Activated CD8-positive, alpha-beta memory T cell treated with anti-CD3 and anti-CD28 coated beads for 48 hours (primary cell): ENCODE measurements at regions not wholly inside any gene's neighbourhood (a gene's known extent, or its start where the extent isn't known, plus 50 kb on each side); places are given as distances from the start of the nearest gene placed in this dataset.
"Not testable (repeated sequence)": the region's sequence is repeated elsewhere in the genome, so short reads cannot be mapped to it uniquely, and the experiment has no call there.

Experiments
- DNase-seq, 3 experiments: peaks; one replicate each; pipeline ENCODE4 v3.0.0-alpha.2; 2020; ENCODE audit warnings: low read depth in 2 of 3, low spot score in 2 of 3

DNA sequence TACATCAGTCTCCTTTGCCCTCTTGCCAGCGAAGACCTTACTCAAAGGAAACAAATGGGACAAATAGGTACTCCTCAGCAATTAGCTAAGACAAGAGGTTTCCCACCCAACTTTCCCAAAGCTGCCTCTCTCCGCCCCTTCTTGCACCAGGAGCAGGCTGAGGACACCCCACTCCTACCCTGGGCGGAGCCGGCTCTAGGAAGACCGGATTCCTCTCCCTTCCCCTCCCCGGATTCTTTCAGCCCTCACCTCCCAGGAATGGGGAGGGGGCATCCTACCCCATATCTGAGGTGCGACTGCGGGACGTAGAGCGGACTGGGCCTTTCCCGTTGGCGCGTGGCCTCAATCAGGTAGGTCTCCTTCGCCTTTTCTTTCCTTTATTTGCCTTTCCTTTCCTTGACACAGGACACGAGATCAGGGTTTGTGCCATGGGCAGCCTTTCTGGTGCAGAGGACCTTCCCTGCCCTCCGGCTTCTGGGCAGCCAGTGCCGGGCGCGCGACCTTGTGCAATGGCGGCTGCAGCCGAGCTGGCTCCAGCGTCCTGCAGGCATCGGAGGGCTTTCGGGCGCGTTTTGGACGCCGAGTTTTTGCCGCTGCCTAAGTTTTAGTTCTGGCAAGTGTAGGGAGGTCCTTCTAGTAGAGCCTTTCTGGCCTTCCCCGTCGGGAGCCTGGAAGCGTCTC is 279.9 kb downstream of the PLS3 start:
- DNase-seq, result not testable (repeated sequence)

DNA sequence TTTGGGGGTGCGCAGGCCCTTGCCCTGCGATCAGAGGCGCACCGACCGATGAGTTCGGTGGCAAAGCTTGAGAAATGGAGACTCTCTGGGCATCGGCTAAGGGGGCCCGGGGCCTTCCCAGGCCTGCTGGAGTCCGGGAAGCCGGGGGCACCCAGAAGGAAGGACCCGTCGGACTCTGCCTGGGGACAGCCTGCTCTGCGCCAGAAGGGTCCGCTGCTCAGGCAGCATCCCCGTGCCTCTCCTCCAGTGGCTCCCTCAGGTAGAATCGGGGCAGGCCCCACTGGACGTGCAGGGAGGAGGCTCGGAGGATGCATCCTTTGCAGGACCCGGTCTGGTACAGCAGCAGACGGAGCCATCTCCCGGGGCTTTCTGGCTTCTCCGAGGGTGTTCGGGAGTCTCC is 290.0 kb downstream of the PLS3 start:
- not testable (repeated sequence) for DNase-seq

DNA sequence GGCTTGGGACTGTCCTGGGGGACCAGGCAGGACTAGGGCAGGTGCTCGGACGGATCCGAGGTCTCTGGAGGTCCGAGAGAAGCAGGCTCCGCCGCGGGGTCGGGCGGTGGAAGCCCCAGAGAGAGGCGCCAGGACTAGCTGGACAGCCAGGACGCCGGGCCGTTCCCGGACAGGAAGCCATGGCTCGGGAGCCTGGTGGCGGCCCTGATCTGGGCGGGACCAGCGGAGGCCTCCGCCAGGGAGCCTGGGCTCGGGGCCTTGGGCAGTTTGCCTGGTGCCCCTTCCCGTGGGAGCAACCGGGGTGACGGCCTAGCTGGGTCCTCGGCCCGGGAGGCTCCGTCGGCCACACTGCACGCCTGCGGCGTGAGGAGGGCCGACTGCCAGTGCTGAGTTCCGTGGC is 292.3 kb downstream of the PLS3 start:
- DNase-seq, result not testable (repeated sequence)

DNA sequence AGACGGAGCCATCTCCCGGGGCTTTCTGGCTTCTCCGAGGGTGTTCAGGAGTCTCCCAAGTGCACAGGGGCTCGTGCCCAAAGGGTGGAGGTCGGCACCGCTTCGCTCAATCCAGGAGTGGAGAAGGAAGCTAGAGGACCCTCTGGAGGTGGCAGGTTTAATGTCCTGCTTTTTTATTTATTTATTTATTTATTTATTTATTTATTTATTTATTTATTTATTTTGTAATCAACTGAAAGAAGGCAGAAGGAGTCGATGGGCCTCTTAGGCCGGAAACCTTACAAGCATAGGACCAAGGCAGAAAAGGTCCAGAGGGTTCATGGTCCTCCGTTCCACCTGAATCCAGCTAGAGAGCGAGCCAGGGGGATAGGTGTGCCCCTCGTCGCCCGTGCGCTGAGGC is 289.4 kb upstream of the AGTR2 start:
- DNase-seq, result not testable (repeated sequence)

DNA sequence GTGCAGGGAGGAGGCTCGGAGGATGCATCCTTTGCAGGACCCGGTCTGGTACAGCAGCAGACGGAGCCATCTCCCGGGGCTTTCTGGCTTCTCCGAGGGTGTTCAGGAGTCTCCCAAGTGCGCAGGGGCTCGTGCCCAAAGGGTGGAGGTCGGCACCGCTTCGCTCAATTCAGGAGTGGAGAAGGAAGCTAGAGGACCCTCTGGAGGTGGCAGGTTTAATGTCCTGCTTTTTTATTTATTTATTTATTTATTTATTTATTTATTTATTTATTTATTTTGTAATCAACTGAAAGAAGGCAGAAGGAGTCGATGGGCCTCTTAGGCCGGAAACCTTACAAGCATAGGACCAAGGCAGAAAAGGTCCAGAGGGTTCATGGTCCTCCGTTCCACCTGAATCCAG is 286.4 kb upstream of the AGTR2 start:
- DNase-seq, result not testable (repeated sequence)

DNA sequence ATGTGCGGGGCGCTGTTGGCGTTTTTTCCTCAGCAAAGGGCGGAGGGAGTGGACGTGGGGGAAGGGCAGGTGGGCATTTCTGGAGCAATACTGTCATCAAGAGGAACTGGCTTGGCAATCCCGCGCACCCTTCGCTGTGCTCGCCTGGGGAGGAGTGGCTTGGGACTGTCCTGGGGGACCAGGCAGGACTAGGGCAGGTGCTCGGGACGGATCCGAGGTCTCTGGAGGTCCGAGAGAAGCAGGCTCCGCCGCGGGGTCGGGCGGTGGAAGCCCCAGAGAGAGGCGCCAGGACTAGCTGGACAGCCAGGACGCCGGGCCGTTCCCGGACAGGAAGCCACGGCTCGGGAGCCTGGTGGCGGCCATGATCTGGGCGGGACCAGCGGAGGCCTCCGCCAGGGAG is 282.5 kb upstream of the AGTR2 start:
- DNase-seq, result peak in 2 of 3 experiments; percentile 49 to 68

DNA sequence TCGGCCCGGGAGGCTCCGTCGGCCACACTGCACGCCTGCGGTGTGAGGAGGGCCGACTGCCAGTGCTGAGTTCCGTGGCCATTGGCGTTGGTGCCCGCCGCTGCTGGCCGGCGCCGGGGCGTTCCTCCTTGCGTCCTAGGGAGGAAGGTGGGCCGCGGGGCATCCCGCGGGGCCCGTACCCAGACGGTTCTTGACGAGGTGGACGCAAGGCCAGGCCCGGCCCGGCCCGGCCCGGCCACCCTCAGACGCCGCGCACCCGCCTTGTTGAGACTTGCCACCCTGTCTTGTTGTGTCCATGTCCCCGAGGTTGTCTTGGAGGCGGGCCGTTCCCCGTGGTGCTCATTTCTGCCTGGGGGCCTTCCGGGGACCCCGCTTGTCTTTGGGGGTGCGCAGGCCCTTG is 282.0 kb upstream of the AGTR2 start:
- not testable (repeated sequence) for DNase-seq

DNA sequence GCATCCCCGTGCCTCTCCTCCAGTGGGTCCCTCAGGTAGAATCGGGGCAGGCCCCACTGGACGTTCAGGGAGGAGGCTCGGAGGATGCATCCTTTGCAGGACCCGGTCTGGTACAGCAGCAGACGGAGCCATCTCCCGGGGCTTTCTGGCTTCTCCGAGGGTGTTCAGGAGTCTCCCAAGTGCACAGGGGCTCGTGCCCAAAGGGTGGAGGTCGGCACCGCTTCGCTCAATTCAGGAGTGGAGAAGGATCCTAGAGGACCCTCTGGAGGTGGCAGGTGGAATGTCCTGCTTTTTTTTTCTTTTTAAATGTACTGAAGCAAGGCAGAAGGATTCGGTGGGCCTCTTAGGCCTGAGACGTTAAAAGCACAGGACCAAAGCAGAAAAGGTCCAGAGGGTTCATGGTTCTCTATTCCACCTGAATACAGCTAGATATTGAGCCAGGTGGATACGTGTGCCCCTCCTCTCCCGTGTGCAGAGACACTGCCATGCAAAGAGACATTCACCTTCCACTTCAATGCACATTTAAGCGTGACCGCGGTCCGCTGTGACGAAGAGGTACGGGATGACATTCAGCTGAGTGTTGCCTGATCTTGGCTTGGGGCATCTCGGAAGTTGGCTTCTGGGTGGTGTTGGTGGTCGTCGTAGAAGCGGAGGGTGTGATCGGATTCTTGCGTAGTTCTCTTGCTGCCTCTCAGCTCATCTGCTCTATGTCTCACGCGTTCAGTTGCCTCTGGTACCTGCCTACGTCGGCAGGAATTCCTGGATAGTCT is 281.2 kb upstream of the AGTR2 start:
- DNase-seq, result no peak

DNA sequence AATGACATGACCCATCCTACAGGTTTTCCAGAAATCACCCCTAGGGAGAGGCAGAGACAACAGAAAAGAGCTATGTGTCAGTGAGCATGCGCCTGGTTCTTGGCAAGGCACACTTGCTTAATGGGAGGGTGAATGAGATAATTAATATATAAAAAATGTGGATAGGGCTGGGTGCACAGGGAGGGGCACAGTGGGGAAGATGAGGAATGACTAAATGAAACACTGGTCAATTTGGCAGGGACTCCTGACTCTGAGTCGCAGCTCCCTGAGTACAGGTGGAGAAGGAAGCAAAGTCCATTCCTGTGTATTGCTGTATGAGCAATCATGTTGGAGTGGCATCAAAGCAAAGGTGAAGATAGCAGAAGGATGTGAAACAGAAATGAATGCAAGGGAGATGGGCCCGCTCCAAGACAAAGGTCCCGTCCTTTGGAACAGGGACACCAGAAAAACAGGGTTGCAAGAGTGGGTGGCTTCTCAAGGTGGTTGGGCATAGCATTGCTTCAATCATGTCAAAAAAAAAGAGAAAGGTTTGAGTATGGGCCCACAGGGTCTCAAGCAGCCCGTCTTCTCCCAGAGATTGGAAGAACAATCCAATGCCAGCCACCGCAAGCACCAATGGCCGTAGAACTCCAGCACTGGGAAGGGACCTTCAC is 278.4 kb upstream of the AGTR2 start:
- DNase-seq, result no peak

DNA sequence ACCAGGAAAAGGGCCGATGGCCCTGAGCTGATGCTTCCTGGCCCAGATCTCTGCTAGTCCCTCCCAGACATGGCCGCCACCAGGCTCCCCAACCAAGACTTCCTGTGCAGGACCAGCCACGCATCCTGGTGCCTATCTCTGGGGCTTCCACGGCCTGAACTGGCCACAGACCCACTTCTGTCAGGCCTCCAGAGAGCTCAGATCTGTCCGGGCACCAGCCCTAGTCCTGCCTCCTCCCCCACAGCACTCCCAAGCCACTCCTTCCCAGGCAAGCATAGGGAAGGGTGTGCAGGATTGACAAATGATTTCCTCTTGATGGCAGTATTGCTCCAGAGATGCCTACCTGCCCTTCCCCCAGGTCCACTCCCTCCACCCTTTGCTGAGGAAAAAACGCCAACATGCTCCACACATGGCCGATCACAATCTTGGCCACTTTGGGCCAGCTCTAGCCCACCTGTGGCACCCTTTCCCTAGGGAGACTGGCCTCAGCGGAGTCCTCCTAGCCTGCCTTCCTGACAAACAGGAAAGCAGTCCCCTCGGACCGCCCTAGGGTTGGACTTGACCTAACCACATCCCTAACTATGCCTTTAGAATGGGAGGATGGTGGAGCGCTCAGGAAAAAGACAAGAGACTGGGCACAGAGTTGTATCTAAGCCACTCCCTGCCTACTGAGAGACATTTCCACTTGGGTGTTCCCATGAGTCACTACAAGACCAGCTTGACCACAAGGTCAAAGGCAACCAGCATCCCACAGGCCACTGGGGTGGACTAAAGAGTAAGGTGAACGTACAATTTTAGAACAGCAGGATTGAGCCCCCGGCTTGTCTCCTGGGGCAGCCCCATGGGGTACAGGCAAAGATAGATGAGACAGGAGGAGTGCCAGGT is 277.5 kb upstream of the AGTR2 start:
- no peak for DNase-seq

DNA sequence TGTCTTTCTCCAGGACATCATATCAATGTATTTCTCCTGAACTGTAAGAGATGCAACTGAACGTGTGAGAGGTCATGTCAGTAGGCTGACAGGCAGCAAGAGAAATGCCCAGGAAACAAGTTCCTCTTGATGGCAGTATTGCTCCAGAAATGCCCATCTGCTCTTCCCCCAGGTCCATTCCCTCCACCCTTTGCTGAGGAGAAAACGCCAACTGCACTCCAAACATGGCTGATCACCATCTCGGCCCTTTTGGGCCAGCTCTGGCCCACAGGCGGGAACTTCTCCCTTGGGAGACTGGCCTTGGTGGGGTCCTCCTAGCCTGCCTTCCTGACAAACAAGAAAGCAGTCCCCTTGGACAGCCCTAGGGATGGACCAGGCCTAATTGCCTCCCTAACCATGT is 276.5 kb upstream of the AGTR2 start:
- DNase-seq, result no peak

DNA sequence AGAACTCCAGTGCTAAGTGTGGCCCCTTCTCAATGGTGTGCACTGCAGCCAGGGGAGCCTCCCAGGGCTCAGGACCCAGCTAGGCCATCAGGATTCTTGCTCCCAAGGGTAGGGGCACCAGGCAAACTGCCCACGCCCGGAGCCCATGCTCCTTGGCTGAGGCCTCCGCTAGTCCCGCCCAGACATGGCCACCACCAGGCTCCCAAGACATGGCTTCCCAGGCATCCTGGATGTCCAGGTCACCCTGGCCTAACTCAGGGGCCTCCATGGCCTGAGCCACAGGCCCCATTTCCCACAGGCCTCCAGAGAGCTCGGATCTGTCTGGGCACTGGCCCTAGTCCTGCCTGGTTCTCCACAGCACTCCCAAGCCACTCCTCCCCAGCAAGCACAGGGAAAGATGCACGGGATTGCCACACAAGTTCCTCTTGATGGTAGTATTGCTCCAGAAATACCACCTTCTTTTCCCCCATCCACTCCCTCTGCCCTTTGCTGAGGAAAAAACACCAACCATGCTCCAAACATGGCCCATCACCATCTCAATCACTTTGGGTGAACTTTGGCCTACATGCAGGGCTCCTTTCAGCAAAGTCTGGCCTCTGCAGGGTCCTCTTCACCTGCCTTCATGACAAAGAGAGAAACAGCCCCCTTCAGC is 274.7 kb upstream of the AGTR2 start:
- DNase-seq, result no peak

DNA sequence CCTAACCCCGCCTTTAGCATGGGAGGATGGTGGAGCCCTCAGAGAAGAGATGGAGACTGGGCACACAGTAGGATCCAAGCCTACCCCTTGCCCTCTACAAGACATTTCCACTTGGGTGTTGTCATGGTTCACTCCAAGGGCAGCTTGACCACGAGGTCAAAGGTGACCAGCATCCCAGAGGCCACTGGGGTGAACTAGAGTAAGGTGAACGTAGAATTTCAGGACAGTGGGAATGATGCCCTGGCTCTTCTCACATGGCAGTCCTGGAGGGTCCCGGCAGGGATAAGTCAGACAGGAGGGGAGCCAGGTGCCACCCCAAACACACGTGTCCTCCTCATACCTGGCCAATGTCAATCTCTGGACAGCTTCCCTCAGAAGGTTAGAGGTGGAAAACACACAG is 274.2 kb upstream of the AGTR2 start:
- no peak for DNase-seq

DNA sequence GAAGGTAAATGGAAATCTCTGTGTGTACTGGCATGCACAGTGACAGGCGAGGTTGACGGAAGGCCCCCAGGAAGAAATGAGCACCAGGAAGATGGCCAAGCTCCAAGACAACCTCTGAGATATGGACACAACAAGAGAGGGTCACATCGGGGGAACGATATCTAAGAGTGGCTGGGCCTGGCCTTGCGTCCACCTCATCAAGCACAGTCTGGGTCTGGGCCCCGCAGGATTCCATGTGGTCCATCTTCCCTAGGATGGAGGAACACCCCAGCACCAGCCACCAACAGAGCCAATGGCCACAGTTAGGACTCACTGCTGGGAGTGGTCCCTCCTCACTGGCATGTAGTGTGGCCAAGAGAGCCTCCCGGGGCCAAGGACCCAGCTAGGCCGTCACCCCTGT is 272.6 kb upstream of the AGTR2 start:
- no peak for DNase-seq

DNA sequence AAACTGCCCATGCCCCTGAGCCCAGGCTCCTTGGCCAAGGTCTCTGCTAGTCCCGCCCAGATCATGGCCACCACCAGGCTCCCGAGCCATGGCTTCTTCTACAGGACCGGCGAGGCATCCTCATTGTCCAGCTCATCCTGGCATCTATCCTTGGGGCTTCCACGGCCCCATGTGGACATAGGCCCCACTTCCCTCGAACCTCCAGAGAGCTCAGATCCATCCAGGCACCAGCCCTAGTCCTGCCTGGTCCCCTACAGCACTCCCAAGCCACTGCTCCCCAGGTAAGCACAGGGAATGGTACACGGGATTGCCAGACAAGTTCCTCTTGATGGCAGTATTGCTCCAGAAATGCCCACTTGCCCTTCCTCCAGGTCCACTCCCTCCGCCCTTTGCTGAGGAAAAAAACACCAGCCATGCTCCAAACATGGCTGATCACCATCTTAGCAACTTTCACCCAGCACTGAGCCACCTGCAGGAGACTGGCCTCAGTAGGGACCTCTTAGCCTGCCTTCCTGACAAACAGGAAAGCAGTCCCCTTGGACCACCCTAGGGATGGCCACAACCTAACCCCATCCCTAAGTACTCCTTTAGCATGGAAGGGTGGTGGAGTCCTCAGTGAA is 272.1 kb upstream of the AGTR2 start:
- no peak for DNase-seq

DNA sequence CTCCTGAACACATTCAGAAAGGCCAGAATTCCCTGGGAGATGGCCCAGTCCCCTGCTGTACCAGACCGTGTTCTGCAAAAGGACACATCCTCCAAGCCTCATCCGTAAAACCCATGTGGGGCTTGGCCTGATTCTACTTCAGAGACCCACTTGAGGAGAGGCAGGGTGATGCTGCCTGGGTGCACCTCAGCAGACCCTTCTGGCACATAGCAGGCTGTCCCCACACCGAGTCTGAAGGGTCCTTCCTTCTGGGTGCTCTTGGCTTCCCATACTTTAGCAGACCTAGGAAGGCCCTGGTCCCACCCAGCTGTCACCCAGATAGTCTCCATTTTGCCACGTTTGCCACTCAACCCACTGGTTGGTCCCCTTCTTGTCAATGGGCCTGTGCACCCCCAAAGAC is 270.1 kb upstream of the AGTR2 start:
- no peak for DNase-seq

DNA sequence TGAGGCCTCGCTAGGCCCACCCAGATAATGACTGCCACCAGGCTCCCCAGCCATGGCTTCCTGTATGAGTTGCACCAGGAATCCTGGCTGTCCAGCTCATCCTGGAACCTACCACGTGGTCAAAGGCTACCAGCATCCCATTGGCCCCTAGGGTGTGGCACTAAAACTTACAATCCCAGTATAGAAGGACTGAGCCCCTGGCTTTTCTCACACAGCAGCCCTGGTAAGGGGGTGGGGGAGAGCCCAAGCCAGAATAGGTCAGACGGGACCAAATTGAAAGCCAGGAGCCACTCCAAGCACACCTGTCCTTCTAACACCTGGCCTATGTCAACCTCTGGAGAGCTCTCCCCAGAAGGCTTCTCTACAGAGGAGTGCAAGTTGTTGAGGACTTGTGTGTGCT is 269.3 kb upstream of the AGTR2 start:
- DNase-seq, result no peak

DNA sequence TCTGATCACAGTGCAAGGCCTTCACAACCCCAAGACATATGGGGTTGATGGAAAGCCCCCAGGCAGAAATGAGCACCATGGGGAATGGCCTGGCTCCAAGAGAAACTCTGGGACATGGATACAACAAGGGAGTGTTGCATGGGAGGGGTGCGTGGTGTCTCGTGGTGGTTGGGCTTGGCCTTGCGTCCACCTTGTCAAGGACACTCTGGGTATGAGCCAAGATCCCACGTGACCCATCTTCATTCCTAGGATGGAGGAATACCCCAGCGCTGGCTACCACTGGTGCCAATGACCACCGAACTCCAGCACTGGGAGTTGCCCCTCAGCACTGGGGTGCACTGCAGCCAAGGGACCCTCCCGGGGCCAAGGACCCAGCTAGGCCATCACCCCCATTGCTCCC is 267.5 kb upstream of the AGTR2 start:
- DNase-seq, result no peak

DNA sequence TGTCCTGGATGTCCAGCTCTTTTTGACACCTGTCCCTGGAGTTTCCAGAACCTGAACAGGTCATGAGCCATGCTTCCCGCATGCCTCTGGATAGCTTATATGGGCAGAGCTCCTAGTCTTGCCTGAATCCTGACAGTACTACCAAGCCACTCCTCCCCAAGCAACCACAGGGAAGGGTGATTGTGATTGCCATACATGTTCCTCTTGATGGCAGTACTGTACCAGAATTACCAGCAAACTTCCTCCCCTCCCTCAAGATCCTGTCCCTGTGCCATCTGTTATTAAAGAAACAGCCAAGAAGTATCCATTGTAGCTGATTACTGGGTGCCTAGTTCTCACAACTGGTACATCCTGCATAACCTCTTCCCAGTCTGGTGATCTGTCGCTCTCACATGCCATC is 264.3 kb upstream of the AGTR2 start:
- no peak for DNase-seq

DNA sequence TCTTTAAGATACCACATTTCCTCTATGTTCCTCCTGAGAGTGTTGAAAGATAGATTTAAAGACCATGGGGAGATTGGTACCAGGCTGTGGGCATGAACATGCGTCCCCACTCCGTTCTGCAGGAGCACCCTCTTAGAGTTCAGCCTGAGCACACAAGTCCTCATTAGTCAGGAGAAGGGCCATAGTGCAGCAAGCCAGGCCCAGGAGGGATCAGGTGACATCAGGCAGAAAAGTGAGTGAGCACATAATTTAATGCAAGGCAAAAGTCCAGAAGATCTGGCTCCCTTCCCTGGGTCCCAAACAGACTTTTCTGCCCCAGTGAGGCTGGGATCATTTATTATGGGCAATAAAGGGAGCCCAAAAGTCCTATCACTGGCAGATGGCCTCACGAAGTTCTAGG is 263.7 kb upstream of the AGTR2 start:
- DNase-seq, result no peak
